BE2C (cell line): ENCODE measurements at regions not wholly inside any gene's neighbourhood (a gene's known extent, or its start where the extent isn't known, plus 50 kb on each side); places are given as distances from the start of the nearest gene placed in this dataset.

Source experiments
- DNase-seq: peaks from one replicate; pipeline ENCODE4 v3.0.0-alpha.2; 2020
- H3K27me3 ChIP-seq: fragments of 250-450 bp; sonication (Bioruptor Pico); 2 replicates; pipeline ENCODE4 v1.5.1; 2020; ENCODE audit warnings: mild to moderate bottlenecking
- H3K36me3 ChIP-seq: fragments of 250-450 bp; sonication (Bioruptor Pico); 2 replicates; pipeline ENCODE4 v1.5.1; 2020; ENCODE audit warnings: mild to moderate bottlenecking
- H3K4me1 ChIP-seq: fragments of 250-450 bp; sonication (Bioruptor Pico); 2 replicates; pipeline ENCODE4 v1.5.1; 2020
- H3K4me3 ChIP-seq: 2 replicates; pipeline ENCODE4 v1.5.1; 2011; ENCODE audit warnings: low read depth, low read length
- H3K9me3 ChIP-seq: fragments of 250-450 bp; sonication (Bioruptor Pico); 2 replicates; pipeline ENCODE4 v1.5.1; 2020
- CTCF ChIP-seq: IDR thresholded peaks from 2 replicates; pipeline ENCODE4 v1.5.1; 2012; ENCODE audit warnings: mild to moderate bottlenecking, low read depth, low read length

GRCh38 chr14:71175491-71175890 is 268.2 kb downstream of the PCNX1 start:
- DNase-seq = no peak
- TF ChIP-seq CTCF = no peak

GRCh38 chr14:71179066-71179465 is 271.8 kb downstream of the PCNX1 start:
- no peak for DNase-seq
- Histone ChIP-seq H3K27me3 (no peaks in the 10 kb centered on the region), H3K36me3 (no peaks in the 10 kb centered on the region), H3K4me3 (no peak overlapping the region), H3K9me3 (no peaks in the 10 kb centered on the region), H3K4me1 (no peaks in the 10 kb centered on the region; the same call in 1 of the 2 replicates)
- TF ChIP-seq CTCF = no peak

More at GRCh38 chr14:71175491-71175890, 268.2 kb downstream of the PCNX1 start:
- Histone ChIP-seq H3K36me3 (no peaks in the 10 kb centered on the region), H3K27me3 (no peaks in the 10 kb centered on the region), H3K9me3 (no peaks in the 10 kb centered on the region), H3K4me1 (no peaks in the 10 kb centered on the region; the same call in 1 of the 2 replicates), H3K4me3 (no peak overlapping the region)

- Histone ChIP-seq H3K27me3 (no peaks in the 10 kb centered on the region), H3K4me1 (peaks cover 3% of the 10 kb centered on the region; the same call in 1 of the 2 replicates), H3K36me3 (no peaks in the 10 kb centered on the region), H3K4me3 (no peak overlapping the region), H3K9me3 (no peaks in the 10 kb centered on the region)
- TF ChIP-seq CTCF = no peak
- DNase-seq = no peak
These were observed 273.1 kb downstream of the PCNX1 start for GRCh38 chr14:71180397-71180796.

- H3K36me3 ChIP-seq = no peaks in the 10 kb centered on the region
- no peak for DNase-seq
- no peak for TF ChIP-seq CTCF
- peaks cover 3% of the 10 kb centered on the region; the same call in 1 of the 2 replicates for H3K4me1 ChIP-seq
- H3K27me3 ChIP-seq = no peaks in the 10 kb centered on the region
- no peaks in the 10 kb centered on the region for H3K9me3 ChIP-seq
- no peak overlapping the region for H3K4me3 ChIP-seq
These were observed 274.1 kb downstream of the PCNX1 start for GRCh38 chr14:71181215-71182003.

- H3K4me1 ChIP-seq = peaks cover 3% of the 10 kb centered on the region; the same call in 1 of the 2 replicates
- H3K27me3 ChIP-seq = no peaks in the 10 kb centered on the region
- no peak overlapping the region for H3K4me3 ChIP-seq
- DNase-seq = peak; percentile 66
- H3K36me3 ChIP-seq = no peaks in the 10 kb centered on the region
- H3K9me3 ChIP-seq = no peaks in the 10 kb centered on the region
- TF ChIP-seq CTCF = no peak
These were observed 276.8 kb downstream of the PCNX1 start for GRCh38 chr14:71183876-71184689.

- no peak for DNase-seq
- TF ChIP-seq CTCF = no peak
- no peak overlapping the region for H3K4me3 ChIP-seq
- H3K36me3 ChIP-seq = no peaks in the 10 kb centered on the region
- H3K9me3 ChIP-seq = no peaks in the 10 kb centered on the region
- peaks cover 3% of the 10 kb centered on the region; the same call in 1 of the 2 replicates for H3K4me1 ChIP-seq
- H3K27me3 ChIP-seq = no peaks in the 10 kb centered on the region
These were observed 278.4 kb downstream of the PCNX1 start for GRCh38 chr14:71185637-71186036.
